H9 (cell line): ENCODE measurements at regions not wholly inside any gene's neighbourhood (a gene's known extent, or its start where the extent isn't known, plus 50 kb on each side); places are given as distances from the start of the nearest gene placed in this dataset.

Experiments used
- DNase-seq: peaks from one replicate; pipeline ENCODE4 v3.0.0-alpha.2; 2017
- H2AFZ ChIP-seq: one replicate; pipeline ENCODE4 v1.6.1; 2013; ENCODE audit warnings: mild to moderate bottlenecking, low read length, control low read depth, moderate library complexity
- H2AK5ac ChIP-seq: 2 replicates; pipeline ENCODE4 v1.6.1; 2013; ENCODE audit warnings: low read length, control low read depth, mixed read lengths; ENCODE audit not compliant: insufficient read length
- H2BK120ac ChIP-seq: one replicate; pipeline ENCODE4 v1.6.1; 2013; ENCODE audit warnings: low read depth, mild to moderate bottlenecking, low read length, control low read depth, inconsistent platforms; ENCODE audit not compliant: poor library complexity, severe bottlenecking
- H2BK12ac ChIP-seq: 2 replicates; pipeline ENCODE4 v1.6.1; 2013; ENCODE audit warnings: low read length, control low read depth, mixed read lengths, low read depth; ENCODE audit not compliant: insufficient read length
- H2BK15ac ChIP-seq: 2 replicates; pipeline ENCODE4 v1.6.1; 2013; ENCODE audit warnings: low read depth, low read length, control low read depth
- H2BK20ac ChIP-seq: one replicate; pipeline ENCODE4 v1.6.1; 2013; ENCODE audit warnings: low read depth, mild to moderate bottlenecking, low read length, control low read depth, inconsistent platforms; ENCODE audit not compliant: poor library complexity, severe bottlenecking
- H2BK5ac ChIP-seq: 2 replicates; pipeline ENCODE4 v1.6.1; 2013; ENCODE audit warnings: low read length, control low read depth, mixed read lengths; ENCODE audit not compliant: insufficient read length
- H3K14ac ChIP-seq: 2 replicates; pipeline ENCODE4 v1.6.1; 2013; ENCODE audit warnings: low read length, control low read depth; ENCODE audit not compliant: insufficient read depth
- H3K18ac ChIP-seq: 2 replicates; pipeline ENCODE4 v1.6.1; 2013; ENCODE audit warnings: low read depth, mild to moderate bottlenecking, mixed read lengths, low read length, control low read depth; ENCODE audit not compliant: insufficient read length
- H3K23ac ChIP-seq: 2 replicates; pipeline ENCODE4 v1.6.1; 2013; ENCODE audit warnings: low read length, control low read depth, mixed read lengths, low read depth; ENCODE audit not compliant: insufficient read length
- H3K23me2 ChIP-seq: 2 replicates; pipeline ENCODE4 v1.6.1; 2013; ENCODE audit warnings: low read depth, mild to moderate bottlenecking, mixed read lengths, low read length, control low read depth; ENCODE audit not compliant: insufficient read length, poor library complexity, severe bottlenecking
- H3K27ac ChIP-seq: 2 replicates; pipeline ENCODE4 v1.5.1; 2013; ENCODE audit warnings: low read length, control low read depth, mixed read lengths, low read depth; ENCODE audit not compliant: insufficient read length
- H3K27me3 ChIP-seq: 2 replicates; pipeline ENCODE4 v1.6.1; 2013; ENCODE audit warnings: low read length, control low read depth, inconsistent platforms; ENCODE audit not compliant: insufficient read depth
- H3K4ac ChIP-seq: 2 replicates; pipeline ENCODE4 v1.6.1; 2013; ENCODE audit warnings: low read depth, mild to moderate bottlenecking, control low read depth, inconsistent platforms, low read length, moderate library complexity
- H3K4me1 ChIP-seq: 2 replicates; pipeline ENCODE4 v1.6.1; 2013; ENCODE audit warnings: low read length, control low read depth, inconsistent platforms; ENCODE audit not compliant: insufficient read depth
- H3K4me2 ChIP-seq: 2 replicates; pipeline ENCODE4 v1.6.1; 2013; ENCODE audit warnings: low read length, control low read depth, mixed read lengths; ENCODE audit not compliant: insufficient read length, insufficient read depth
- H3K56ac ChIP-seq: 2 replicates; pipeline ENCODE4 v1.6.1; 2013; ENCODE audit warnings: low read depth, mild to moderate bottlenecking, mixed read lengths, low read length, control low read depth; ENCODE audit not compliant: insufficient read length
- H3K79me1 ChIP-seq: 2 replicates; pipeline ENCODE4 v1.6.1; 2013; ENCODE audit warnings: low read depth, mild to moderate bottlenecking, moderate library complexity, low read length, control low read depth, inconsistent platforms; ENCODE audit not compliant: insufficient read depth, poor library complexity, severe bottlenecking
- H3K79me2 ChIP-seq: 2 replicates; pipeline ENCODE4 v1.6.1; 2013; ENCODE audit warnings: low read length, control low read depth, inconsistent platforms; ENCODE audit not compliant: insufficient read depth
- H3K9ac ChIP-seq: 2 replicates; pipeline ENCODE4 v1.6.1; 2013; ENCODE audit warnings: low read length, control low read depth, mixed read lengths; ENCODE audit not compliant: insufficient read length; ENCODE audit errors: extremely low read depth
- H3K9me3 ChIP-seq: one replicate; pipeline ENCODE4 v1.6.1; 2013; ENCODE audit warnings: low read depth, low read length, inconsistent platforms; ENCODE audit not compliant: control insufficient read depth
- H3T11ph ChIP-seq: one replicate; pipeline ENCODE4 v1.6.1; 2013; ENCODE audit warnings: mild to moderate bottlenecking, low read length, control low read depth, inconsistent platforms
- H4K20me1 ChIP-seq: one replicate; pipeline ENCODE4 v1.6.1; 2013; ENCODE audit not compliant: control insufficient read depth, insufficient read length, insufficient read depth
- H4K5ac ChIP-seq: 2 replicates; pipeline ENCODE4 v1.6.1; 2013; ENCODE audit warnings: low read depth, mild to moderate bottlenecking, mixed read lengths, low read length, control low read depth; ENCODE audit not compliant: insufficient read length
- H4K8ac ChIP-seq: replicated peaks from 2 replicates; pipeline ENCODE4 v1.6.1; 2013; ENCODE audit warnings: low read length, control low read depth, mixed read lengths, low read depth; ENCODE audit not compliant: insufficient read length
- H4K91ac ChIP-seq: 2 replicates; pipeline ENCODE4 v1.6.1; 2013; ENCODE audit warnings: low read depth, mild to moderate bottlenecking, moderate library complexity, mixed read lengths, low read length, control low read depth; ENCODE audit not compliant: insufficient read length
- H3K27ac Mint-ChIP-seq, 3 experiments: 2 replicates in 2 of 3; 3 replicates in 1 of 3; pipeline ENCODE4 v1.8.0; 2020 to 2021; ENCODE audit warnings: mixed read lengths in 3 of 3, mild to moderate bottlenecking in 1 of 3, moderate library complexity in 1 of 3
- H3K27me3 Mint-ChIP-seq: 2 replicates; pipeline ENCODE4 v1.8.0; 2021; ENCODE audit warnings: low read depth, mild to moderate bottlenecking, moderate library complexity, mixed read lengths
- H3K36me3 Mint-ChIP-seq, 3 experiments: 2 replicates in 2 of 3; 3 replicates in 1 of 3; pipeline ENCODE4 v1.8.0; 2020 to 2021; ENCODE audit warnings: low read depth in 3 of 3, mixed read lengths in 3 of 3; ENCODE audit not compliant: insufficient read depth in 1 of 3
- H3K4me1 Mint-ChIP-seq, 2 experiments: 2 replicates each; pipeline ENCODE4 v1.8.0; 2020; ENCODE audit warnings: mixed read lengths in 2 of 2
- H3K4me3 Mint-ChIP-seq, 2 experiments: 2 replicates in 1 of 2; 3 replicates in 1 of 2; pipeline ENCODE4 v1.8.0; 2020 to 2021; ENCODE audit warnings: mild to moderate bottlenecking in 2 of 2, mixed read lengths in 2 of 2, moderate library complexity in 1 of 2
- H3K9me3 Mint-ChIP-seq, 2 experiments: 2 replicates in 1 of 2; 3 replicates in 1 of 2; pipeline ENCODE4 v1.8.0; 2020; ENCODE audit warnings: mild to moderate bottlenecking in 2 of 2, mixed read lengths in 2 of 2, moderate library complexity in 1 of 2
- WGBS: extraction: QIAGEN DNeasy Blood & Tissue Kit; methylation state at CpG from one replicate; pipeline ENCODE4 v1.1.7; 2013; ENCODE audit warnings: missing lambda C conversion rate, low lambda C conversion rate, mixed read lengths; ENCODE audit not compliant: insufficient read length; ENCODE audit errors: extremely low coverage; 5-methylcytosine and 5-hydroxymethylcytosine counted together
- TF ChIP-seq, protein P1 (sequence below): fragments of 200-600 bp; sonication (generic); conservative IDR thresholded peaks from 3 replicates; pipeline ENCODE4 v1.8.0; 2021; ENCODE audit warnings: antibody characterized with exemption, mild to moderate bottlenecking

DNA sequence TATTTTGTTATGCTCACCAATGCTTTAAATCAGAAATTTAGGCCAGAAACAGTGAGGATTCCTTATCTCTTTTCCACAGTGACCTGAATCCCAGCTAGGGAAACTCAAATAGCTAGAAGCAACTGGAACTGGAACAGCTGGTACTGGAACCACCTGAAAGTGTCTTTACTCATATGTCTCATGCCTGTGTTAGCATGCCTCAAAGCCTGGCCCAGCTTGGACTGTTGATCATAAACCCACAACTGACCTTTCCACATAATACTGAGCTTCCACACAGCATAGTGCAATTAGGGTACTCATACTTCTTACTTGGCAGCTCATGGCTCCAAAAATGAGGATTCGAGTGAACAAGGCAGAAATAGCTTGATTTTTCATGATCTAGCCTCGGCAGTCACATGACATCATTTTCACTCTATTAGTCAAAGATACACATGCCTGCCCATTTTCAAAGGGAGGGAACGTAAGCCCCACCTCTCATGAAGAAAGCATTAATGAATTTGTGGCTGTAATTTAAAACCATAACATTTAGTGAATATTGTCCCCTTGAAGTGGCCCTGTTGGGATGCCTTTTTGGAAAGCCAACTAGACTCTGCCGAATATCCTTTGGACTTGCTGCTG lies 80.8 kb upstream of the ACSL1 start:
- Histone ChIP-seq H4K20me1 (no peaks in the 10 kb centered on the region), H2BK5ac (no peak overlapping the region), H3K9me3 (peaks cover 7% of the 10 kb centered on the region), H3K27me3 (no peaks in the 10 kb centered on the region), H2BK20ac (no peak overlapping the region), H3K27ac (no peak overlapping the region), H4K91ac (no peak overlapping the region), H3K23me2 (no peaks in the 10 kb centered on the region), H3K23ac (no peak overlapping the region), H3T11ph (no peak overlapping the region), H3K4me2 (no peak overlapping the region), H3K9ac (no peak overlapping the region), H3K18ac (no peak overlapping the region), H2AFZ (no peak overlapping the region), H3K4me1 (no peaks in the 10 kb centered on the region), H3K4ac (no peak overlapping the region), H3K14ac (no peak overlapping the region), H2BK120ac (no peak overlapping the region), H4K8ac (no peak overlapping the region), H4K5ac (no peak overlapping the region), H3K79me1 (no peaks in the 10 kb centered on the region), H2BK15ac (no peak overlapping the region), H3K56ac (no peak overlapping the region), H3K79me2 (no peaks in the 10 kb centered on the region), H2BK12ac (no peak overlapping the region), H2AK5ac (no peak overlapping the region)
- no peak overlapping the region for H3K4me3 Mint-ChIP-seq
- no peak for DNase-seq
- WGBS: no CpG with 5 or more reads among the region's 4 CpGs
- peaks cover 0 to 2% (median under 1%) of the 10 kb centered on the region in 3 experiments; a peak in 2 of 7 replicates for H3K36me3 Mint-ChIP-seq
- H3K27ac Mint-ChIP-seq: no peak overlapping the region
- TF ChIP-seq, protein P1, sequence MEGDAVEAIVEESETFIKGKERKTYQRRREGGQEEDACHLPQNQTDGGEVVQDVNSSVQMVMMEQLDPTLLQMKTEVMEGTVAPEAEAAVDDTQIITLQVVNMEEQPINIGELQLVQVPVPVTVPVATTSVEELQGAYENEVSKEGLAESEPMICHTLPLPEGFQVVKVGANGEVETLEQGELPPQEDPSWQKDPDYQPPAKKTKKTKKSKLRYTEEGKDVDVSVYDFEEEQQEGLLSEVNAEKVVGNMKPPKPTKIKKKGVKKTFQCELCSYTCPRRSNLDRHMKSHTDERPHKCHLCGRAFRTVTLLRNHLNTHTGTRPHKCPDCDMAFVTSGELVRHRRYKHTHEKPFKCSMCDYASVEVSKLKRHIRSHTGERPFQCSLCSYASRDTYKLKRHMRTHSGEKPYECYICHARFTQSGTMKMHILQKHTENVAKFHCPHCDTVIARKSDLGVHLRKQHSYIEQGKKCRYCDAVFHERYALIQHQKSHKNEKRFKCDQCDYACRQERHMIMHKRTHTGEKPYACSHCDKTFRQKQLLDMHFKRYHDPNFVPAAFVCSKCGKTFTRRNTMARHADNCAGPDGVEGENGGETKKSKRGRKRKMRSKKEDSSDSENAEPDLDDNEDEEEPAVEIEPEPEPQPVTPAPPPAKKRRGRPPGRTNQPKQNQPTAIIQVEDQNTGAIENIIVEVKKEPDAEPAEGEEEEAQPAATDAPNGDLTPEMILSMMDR: no peak
- no peaks in the 10 kb centered on the region for H3K4me1 Mint-ChIP-seq
- H3K27me3 Mint-ChIP-seq: peaks cover 1% of the 10 kb centered on the region
- peaks cover 0 to 20% of the 10 kb centered on the region in 2 experiments; a peak in 2 of 5 replicates for H3K9me3 Mint-ChIP-seq
